Calu3 (cell line): ENCODE measurements at regions not wholly inside any gene's neighbourhood (a gene's known extent, or its start where the extent isn't known, plus 50 kb on each side); places are given as distances from the start of the nearest gene placed in this dataset.
"Not testable (repeated sequence)": the region's sequence is repeated elsewhere in the genome, so short reads cannot be mapped to it uniquely, and the experiment has no call there.

Experiments
- BruUV-seq: library from RNA; stranded (reverse); fragments of 400-500 nt; replicated peaks from 2 replicates; lab custom pipeline; 2021; lab: Mats Ljungman, UMichigan
- CTCF ChIA-PET: fragments of 300-600 bp; sonication (Branson Sonifier 250); formaldehyde crosslinking; loops from one replicate; lab custom pipeline; 2022; ENCODE audit warnings: antibody characterized with exemption; lab: Charles Lee
- DNase-seq: peaks from one replicate; pipeline ENCODE4 v3.0.0; 2022
- H3K27ac Mint-ChIP-seq: one replicate; pipeline ENCODE4 v1.8.0; 2022; ENCODE audit warnings: mixed read lengths; ENCODE audit not compliant: unreplicated experiment
- H3K27me3 Mint-ChIP-seq: one replicate; pipeline ENCODE4 v1.8.0; 2022; ENCODE audit warnings: mixed read lengths; ENCODE audit not compliant: unreplicated experiment
- H3K36me3 Mint-ChIP-seq: one replicate; pipeline ENCODE4 v1.8.0; 2022; ENCODE audit warnings: mild to moderate bottlenecking, moderate library complexity, mixed read lengths; ENCODE audit not compliant: insufficient read depth, unreplicated experiment
- H3K4me1 Mint-ChIP-seq: one replicate; pipeline ENCODE4 v1.8.0; 2022; ENCODE audit warnings: mild to moderate bottlenecking, low read depth, mixed read lengths; ENCODE audit not compliant: unreplicated experiment
- H3K4me3 Mint-ChIP-seq: one replicate; pipeline ENCODE4 v1.8.0; 2022; ENCODE audit warnings: mild to moderate bottlenecking, low read depth, moderate library complexity, mixed read lengths; ENCODE audit not compliant: unreplicated experiment
- H3K9me3 Mint-ChIP-seq: one replicate; pipeline ENCODE4 v1.8.0; 2022; ENCODE audit warnings: low read depth, mixed read lengths; ENCODE audit not compliant: unreplicated experiment
- CTCF ChIP-seq: fragments of 200-600 bp; IDR thresholded peaks from one replicate; pipeline ENCODE4 v1.8.0; 2022; ENCODE audit warnings: antibody characterized with exemption; ENCODE audit not compliant: unreplicated experiment
- intact Hi-C: fragments of 100-400 bp; cut with micrococcal nuclease; formaldehyde crosslinking; loops from one replicate; pipeline ENCODE4 v1.10.0; 2022; ENCODE audit not compliant: unreplicated experiment

- BruUV-seq, result no TSS peak
- Mint-ChIP-seq H3K4me1 (peaks cover 6% of the 10 kb centered on the region), H3K36me3 (no peaks in the 10 kb centered on the region), H3K27ac (no peak overlapping the region), H3K9me3 (peaks cover 10% of the 10 kb centered on the region), H3K4me3 (no peak overlapping the region), H3K27me3 (no peaks in the 10 kb centered on the region)
- DNase-seq, result peak; percentile 20
- no peak for TF ChIP-seq CTCF
- intact Hi-C loops, result no loop called here
- CTCF ChIA-PET, result no interaction called here
Observed at GRCh38 chr7:138328215-138328614, 131.8 kb upstream of the TRIM24 start.

DNA sequence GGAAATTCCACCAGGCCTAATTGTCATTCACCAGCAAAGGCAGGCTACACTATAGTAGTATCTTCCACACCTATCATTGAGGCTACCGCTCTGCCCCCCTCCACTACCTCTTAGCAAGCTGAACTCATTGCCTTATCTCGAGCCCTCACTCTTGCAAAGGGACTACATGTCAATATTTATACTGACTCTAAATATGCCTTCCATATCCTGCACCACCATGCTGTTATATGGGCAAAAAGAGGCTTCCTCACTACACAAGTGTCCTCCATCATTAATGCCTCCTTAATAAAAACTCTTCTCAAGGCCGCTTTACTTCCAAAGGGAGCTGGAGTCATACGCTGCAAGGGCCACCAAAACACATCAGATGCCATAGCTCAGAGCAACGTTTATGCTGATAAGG is 127.2 kb upstream of the TRIM24 start:
- peaks cover 16% of the 10 kb centered on the region for H3K9me3 Mint-ChIP-seq
- DNase-seq, CTCF ChIA-PET, H3K4me1 Mint-ChIP-seq, H3K27me3 Mint-ChIP-seq, H3K27ac Mint-ChIP-seq, BruUV-seq, H3K4me3 Mint-ChIP-seq, intact Hi-C loops, H3K36me3 Mint-ChIP-seq: not testable (repeated sequence)

DNA sequence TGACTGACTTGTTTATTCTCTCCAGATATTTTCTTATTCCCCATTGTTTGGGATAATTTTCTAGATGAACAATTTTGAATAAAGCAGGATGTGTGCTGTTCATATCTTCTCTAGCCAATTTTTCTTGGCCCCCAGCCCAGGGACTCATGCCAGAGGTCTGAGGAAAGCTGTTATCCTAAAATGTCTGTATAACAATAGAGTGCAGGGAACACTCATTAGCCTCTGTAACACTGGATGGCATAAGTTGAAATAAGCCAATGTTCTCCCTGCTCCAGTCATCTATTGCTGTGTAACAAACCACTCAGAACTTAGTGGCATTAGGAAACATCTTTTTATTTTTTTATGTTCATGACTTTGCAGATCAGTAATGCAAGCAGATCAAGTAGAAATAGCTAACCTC is 121.7 kb upstream of the TRIM24 start:
- H3K4me3 Mint-ChIP-seq, result no peak overlapping the region
- CTCF ChIA-PET, result no interaction called here
- no TSS peak for BruUV-seq
- TF ChIP-seq CTCF, result no peak
- no peak for DNase-seq
- no peak overlapping the region for H3K27ac Mint-ChIP-seq
- no peaks in the 10 kb centered on the region for H3K27me3 Mint-ChIP-seq
- no peaks in the 10 kb centered on the region for H3K4me1 Mint-ChIP-seq
- no peaks in the 10 kb centered on the region for H3K36me3 Mint-ChIP-seq
- intact Hi-C loops, result no loop called here
- peaks cover 14% of the 10 kb centered on the region for H3K9me3 Mint-ChIP-seq

- DNase-seq, H3K4me3 Mint-ChIP-seq, H3K36me3 Mint-ChIP-seq, BruUV-seq, H3K27me3 Mint-ChIP-seq, H3K4me1 Mint-ChIP-seq, H3K27ac Mint-ChIP-seq, intact Hi-C loops, CTCF ChIA-PET: not testable (repeated sequence)
- H3K9me3 Mint-ChIP-seq, result peaks cover 12% of the 10 kb centered on the region
Observed at GRCh38 chr7:138339229-138339628, 120.8 kb upstream of the TRIM24 start.

GRCh38 chr7:138342990-138343389 is 117.1 kb upstream of the TRIM24 start:
- CTCF ChIA-PET, result no interaction called here
- intact Hi-C loops, result no loop called here

More at GRCh38 chr7:138342990-138343389, 117.1 kb upstream of the TRIM24 start:
- no peaks in the 10 kb centered on the region for H3K27me3 Mint-ChIP-seq
- no peak for DNase-seq
- BruUV-seq, result no TSS peak
- peaks cover 8% of the 10 kb centered on the region for H3K9me3 Mint-ChIP-seq
- no peaks in the 10 kb centered on the region for H3K4me1 Mint-ChIP-seq
- H3K27ac Mint-ChIP-seq, result no peak overlapping the region
- no peaks in the 10 kb centered on the region for H3K36me3 Mint-ChIP-seq
- no peak overlapping the region for H3K4me3 Mint-ChIP-seq
- TF ChIP-seq CTCF, result no peak
